ENCODE measurements at regions not wholly inside any gene's neighbourhood (a gene's known extent, or its start where the extent isn't known, plus 50 kb on each side); places are given as distances from the start of the nearest gene placed in this dataset.

DNA sequence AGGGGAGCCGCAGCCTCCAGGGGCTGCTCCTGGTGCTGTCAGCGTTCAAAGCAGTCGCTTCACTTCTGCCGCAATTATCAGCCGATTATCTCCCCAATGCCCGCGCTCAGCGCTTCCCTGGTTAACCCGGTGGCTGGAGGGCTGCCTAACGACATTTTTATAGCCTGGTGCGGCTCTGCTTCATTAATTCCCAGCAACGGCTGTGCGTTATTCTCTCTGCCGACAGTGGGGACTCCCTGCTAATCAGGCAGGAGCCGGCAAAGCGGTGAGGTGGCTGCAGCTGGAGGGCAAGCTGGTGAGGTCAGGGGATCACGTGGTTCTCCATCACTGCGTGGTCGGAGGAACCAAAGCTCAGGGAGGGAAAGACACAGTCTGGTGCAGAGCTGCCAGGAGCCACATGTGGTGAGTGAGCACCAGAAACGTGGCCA, 62.9 kb downstream of the GLRX5 start:
- Mint-ChIP-seq H3K27me3 (ENCODE audit: insufficient read depth, unreplicated experiment) (peaks cover 13% of the 10 kb centered on the region), H3K9me3 (ENCODE audit: unreplicated experiment) (no peaks in the 10 kb centered on the region), H3K36me3 (ENCODE audit: insufficient read depth, unreplicated experiment) (no peaks in the 10 kb centered on the region), H3K4me3 (ENCODE audit: unreplicated experiment) (no peak overlapping the region), H3K27ac (ENCODE audit: low read depth, unreplicated experiment) (no peak overlapping the region), H3K4me1 (ENCODE audit: insufficient read depth, unreplicated experiment) (no peaks in the 10 kb centered on the region)
- intact Hi-C loops (cut with micrococcal nuclease): no loop called here
- no TSS peak for BruUV-seq (replicated peaks)
- ChIA-PET POLR2A (no interaction called here), CTCF (no interaction called here)
- DNase-seq (ENCODE audit: unreplicated experiment): no peak
- TF ChIP-seq, protein P1, sequence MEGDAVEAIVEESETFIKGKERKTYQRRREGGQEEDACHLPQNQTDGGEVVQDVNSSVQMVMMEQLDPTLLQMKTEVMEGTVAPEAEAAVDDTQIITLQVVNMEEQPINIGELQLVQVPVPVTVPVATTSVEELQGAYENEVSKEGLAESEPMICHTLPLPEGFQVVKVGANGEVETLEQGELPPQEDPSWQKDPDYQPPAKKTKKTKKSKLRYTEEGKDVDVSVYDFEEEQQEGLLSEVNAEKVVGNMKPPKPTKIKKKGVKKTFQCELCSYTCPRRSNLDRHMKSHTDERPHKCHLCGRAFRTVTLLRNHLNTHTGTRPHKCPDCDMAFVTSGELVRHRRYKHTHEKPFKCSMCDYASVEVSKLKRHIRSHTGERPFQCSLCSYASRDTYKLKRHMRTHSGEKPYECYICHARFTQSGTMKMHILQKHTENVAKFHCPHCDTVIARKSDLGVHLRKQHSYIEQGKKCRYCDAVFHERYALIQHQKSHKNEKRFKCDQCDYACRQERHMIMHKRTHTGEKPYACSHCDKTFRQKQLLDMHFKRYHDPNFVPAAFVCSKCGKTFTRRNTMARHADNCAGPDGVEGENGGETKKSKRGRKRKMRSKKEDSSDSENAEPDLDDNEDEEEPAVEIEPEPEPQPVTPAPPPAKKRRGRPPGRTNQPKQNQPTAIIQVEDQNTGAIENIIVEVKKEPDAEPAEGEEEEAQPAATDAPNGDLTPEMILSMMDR (IDR thresholded peaks at IDR 0.05; ENCODE audit: unreplicated experiment): no peak

DNA sequence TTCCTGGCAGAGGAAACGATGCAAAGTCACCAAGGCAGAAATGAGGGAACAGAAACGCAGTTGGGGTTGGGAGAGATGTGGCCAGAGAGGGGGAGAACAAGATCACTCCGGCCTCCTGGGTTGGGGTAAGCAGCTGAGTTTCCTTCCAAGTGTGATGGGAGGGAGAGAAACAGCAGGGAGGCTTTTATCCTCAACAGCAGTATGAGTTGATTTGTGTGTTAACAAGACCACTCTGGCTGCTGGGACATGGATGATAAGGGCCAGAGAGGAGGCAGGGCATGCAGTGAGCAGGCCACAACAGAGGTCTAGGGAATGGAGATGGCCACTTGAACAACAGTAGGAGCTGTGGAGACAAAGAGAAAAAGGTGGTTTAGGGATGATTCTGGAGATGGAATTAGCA, 66.8 kb downstream of the GLRX5 start:
- no peak for DNase-seq (ENCODE audit: unreplicated experiment)
- ChIA-PET POLR2A (no interaction called here), CTCF (no interaction called here)
- no peak overlapping the region for H3K4me3 Mint-ChIP-seq (ENCODE audit: unreplicated experiment)
- no peaks in the 10 kb centered on the region for H3K36me3 Mint-ChIP-seq (ENCODE audit: insufficient read depth, unreplicated experiment)
- H3K4me1 Mint-ChIP-seq (ENCODE audit: insufficient read depth, unreplicated experiment): no peaks in the 10 kb centered on the region
- no TSS peak for BruUV-seq (replicated peaks)
- peaks cover 21% of the 10 kb centered on the region for H3K27me3 Mint-ChIP-seq (ENCODE audit: insufficient read depth, unreplicated experiment)
- H3K27ac Mint-ChIP-seq (ENCODE audit: low read depth, unreplicated experiment): no peak overlapping the region
- TF ChIP-seq, protein P1 (IDR thresholded peaks at IDR 0.05; ENCODE audit: unreplicated experiment): no peak
- intact Hi-C loops (cut with micrococcal nuclease): no loop called here
- H3K9me3 Mint-ChIP-seq (ENCODE audit: unreplicated experiment): no peaks in the 10 kb centered on the region

DNA sequence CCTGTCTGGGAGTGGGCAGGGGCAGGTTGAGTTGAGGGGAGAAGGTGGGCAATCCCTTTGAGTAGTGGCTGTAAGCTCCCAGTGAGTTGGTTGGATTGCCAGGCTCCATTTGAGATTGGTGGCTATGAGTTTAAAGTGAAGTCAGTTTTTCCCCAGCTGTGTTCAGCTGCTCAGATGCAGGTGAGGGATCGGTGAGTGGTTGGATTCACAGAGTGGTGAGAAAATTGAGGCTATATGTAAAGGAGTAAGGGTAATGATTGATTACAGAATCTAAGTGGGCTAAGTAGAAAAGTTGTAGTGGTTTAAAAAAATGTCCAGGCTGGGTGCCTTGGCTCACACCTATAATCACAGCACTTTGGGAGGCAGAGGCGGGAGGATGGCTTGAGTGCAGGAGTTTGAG, 68.6 kb downstream of the GLRX5 start:
- H3K4me3 Mint-ChIP-seq (ENCODE audit: unreplicated experiment): no peak overlapping the region
- no peak overlapping the region for H3K27ac Mint-ChIP-seq (ENCODE audit: low read depth, unreplicated experiment)
- DNase-seq (ENCODE audit: unreplicated experiment): no peak
- CTCF ChIA-PET: interaction anchor here (0.6 kb wide), 1 partner anchor 233 kb away, joined by 3 read pairs; no protein-coding TSS in a partner anchor
- peaks cover 31% of the 10 kb centered on the region for H3K27me3 Mint-ChIP-seq (ENCODE audit: insufficient read depth, unreplicated experiment)
- no peaks in the 10 kb centered on the region for H3K9me3 Mint-ChIP-seq (ENCODE audit: unreplicated experiment)
- H3K36me3 Mint-ChIP-seq (ENCODE audit: insufficient read depth, unreplicated experiment): no peaks in the 10 kb centered on the region
- BruUV-seq (replicated peaks): no TSS peak
- POLR2A ChIA-PET: no interaction called here
- intact Hi-C loops (cut with micrococcal nuclease): no loop called here
- H3K4me1 Mint-ChIP-seq (ENCODE audit: insufficient read depth, unreplicated experiment): no peaks in the 10 kb centered on the region
- TF ChIP-seq, protein P1 (IDR thresholded peaks at IDR 0.05; ENCODE audit: unreplicated experiment): no peak

DNA sequence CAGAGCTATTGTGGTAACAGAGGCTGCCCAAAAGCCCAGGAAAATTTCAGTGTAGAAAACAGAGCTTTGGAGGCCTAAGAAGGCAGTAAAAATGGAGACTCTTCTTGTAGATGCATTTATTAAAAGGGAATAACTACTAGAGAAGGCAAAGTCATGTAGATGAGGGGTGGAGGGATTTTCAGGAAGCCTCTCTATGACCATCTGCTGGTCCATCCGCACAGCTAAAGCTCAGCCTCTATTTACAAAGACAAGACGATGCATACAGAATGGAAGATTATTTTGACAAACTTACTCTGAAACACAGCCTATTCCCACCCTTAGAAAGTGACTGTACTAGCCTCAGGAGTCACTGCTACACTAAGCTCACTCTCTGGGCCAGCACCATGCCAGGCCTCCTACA, 71.4 kb downstream of the GLRX5 start:
- no TSS peak for BruUV-seq (replicated peaks)
- no peaks in the 10 kb centered on the region for H3K4me1 Mint-ChIP-seq (ENCODE audit: insufficient read depth, unreplicated experiment)
- ChIA-PET CTCF (interaction anchor here (0.6 to 3.3 kb wide), 6 partner anchors 12 to 389 kb away, joined by 3 to 27 read pairs (median 6); no protein-coding TSS in a partner anchor), POLR2A (interaction anchor here (1.2 kb wide), 1 partner anchor 46 kb away, joined by 3 read pairs; no protein-coding TSS in a partner anchor)
- no peak overlapping the region for H3K4me3 Mint-ChIP-seq (ENCODE audit: unreplicated experiment)
- TF ChIP-seq, protein P1 (IDR thresholded peaks at IDR 0.05; ENCODE audit: unreplicated experiment): no peak
- H3K27ac Mint-ChIP-seq (ENCODE audit: low read depth, unreplicated experiment): no peak overlapping the region
- H3K9me3 Mint-ChIP-seq (ENCODE audit: unreplicated experiment): no peaks in the 10 kb centered on the region
- H3K27me3 Mint-ChIP-seq (ENCODE audit: insufficient read depth, unreplicated experiment): peaks cover 53% of the 10 kb centered on the region
- intact Hi-C loops (cut with micrococcal nuclease): no loop called here
- no peaks in the 10 kb centered on the region for H3K36me3 Mint-ChIP-seq (ENCODE audit: insufficient read depth, unreplicated experiment)
- DNase-seq (ENCODE audit: unreplicated experiment): no peak

All from MCF 10A (cell line).